ENCODE measurements at regions not wholly inside any gene's neighbourhood (a gene's known extent, or its start where the extent isn't known, plus 50 kb on each side); places are given as distances from the start of the nearest gene placed in this dataset.
A peak's percentile ranks its signal among the peaks of the same experiment; 100 is the strongest.
"Not testable (repeated sequence)": the region's sequence is repeated elsewhere in the genome, so short reads cannot be mapped to it uniquely, and the experiment has no call there.

DNA sequence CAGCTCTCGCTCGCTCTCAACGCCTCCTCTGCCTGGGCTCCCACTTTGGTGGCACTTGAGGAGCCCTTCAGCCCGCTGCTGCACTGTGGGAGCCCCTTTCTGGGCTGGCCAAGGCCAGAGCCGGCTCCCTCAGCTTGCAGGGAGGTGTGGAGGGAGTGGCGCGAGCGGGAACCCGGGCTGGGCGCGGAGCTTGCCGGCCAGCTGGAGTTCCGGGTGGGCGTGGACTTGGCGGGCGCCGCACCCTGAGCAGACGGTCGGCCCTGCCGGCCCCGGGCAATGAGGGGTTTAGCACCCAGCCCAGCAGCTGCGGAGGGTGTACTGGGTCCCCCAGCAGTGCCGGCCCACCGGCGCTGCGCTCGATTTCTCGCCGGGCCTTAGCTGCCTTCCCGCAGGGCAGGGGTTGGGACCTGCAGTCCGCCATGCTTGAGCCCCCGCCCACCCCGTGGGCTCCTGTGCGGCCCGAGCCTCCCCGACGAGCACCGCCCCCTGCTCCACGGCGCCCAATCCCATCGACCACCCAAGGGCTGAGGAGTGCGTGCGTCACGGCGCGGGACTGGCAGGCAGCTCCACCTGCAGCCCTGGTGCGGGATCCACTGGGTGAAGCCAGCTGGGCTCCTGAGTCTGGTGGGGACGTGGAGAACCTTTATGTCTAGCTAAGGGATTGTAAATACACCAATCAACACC lies 1128.9 kb downstream of the GATA3 start:
- ATAC-seq (ENCODE audit: poor library complexity); DNase-seq; intact Hi-C loops (cut with DNase I): not testable (repeated sequence)

- intact Hi-C loops (cut with DNase I) = no loop called here
- DNase-seq = no peak
- no peak for ATAC-seq (ENCODE audit: poor library complexity)
These were observed 1133.7 kb downstream of the GATA3 start for GRCh38 chr10:9188022-9188810.

- DNase-seq = no peak
- ATAC-seq (ENCODE audit: poor library complexity) = no peak
- intact Hi-C loops (cut with DNase I) = no loop called here
These were observed 1135.0 kb downstream of the GATA3 start for GRCh38 chr10:9189448-9189847.

- intact Hi-C loops (cut with DNase I) = no loop called here
- no peak for DNase-seq
These were observed 1138.6 kb downstream of the GATA3 start for GRCh38 chr10:9193120-9193519.

GRCh38 chr10:9195385-9195784 lies 1140.9 kb downstream of the GATA3 start:
- DNase-seq = no peak
- intact Hi-C loops (cut with DNase I) = no loop called here
- ATAC-seq (ENCODE audit: poor library complexity) = no peak

More at GRCh38 chr10:9193120-9193519, 1138.6 kb downstream of the GATA3 start:
- ATAC-seq (ENCODE audit: poor library complexity) = no peak

DNA sequence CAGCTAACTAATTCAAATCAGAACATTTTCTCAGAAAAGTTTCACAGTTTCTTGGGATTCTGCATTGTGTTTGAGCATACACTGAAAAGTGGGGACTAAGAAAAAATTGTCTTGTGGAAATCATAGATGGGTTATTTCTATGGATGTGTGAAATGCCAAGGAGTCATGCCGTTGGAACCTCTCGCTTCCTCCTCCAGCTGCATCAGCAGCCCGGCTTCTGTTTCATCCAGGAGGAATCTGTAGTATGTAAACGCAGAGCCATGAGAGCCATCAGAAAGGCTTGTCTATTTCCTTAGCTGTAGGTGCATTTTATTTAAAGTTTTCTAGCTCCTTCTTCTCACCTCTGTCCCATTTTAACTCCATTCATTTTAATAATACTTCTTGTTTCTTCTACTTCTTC lies 1144.1 kb downstream of the GATA3 start:
- intact Hi-C loops (cut with DNase I) = no loop called here
- no peak for ATAC-seq (ENCODE audit: poor library complexity)
- DNase-seq = no peak

GRCh38 chr10:9205558-9205957 lies 1151.1 kb downstream of the GATA3 start:
- ATAC-seq (ENCODE audit: poor library complexity) (no peak), DNase-seq (no peak)
- intact Hi-C loops (cut with DNase I) = no loop called here

DNA sequence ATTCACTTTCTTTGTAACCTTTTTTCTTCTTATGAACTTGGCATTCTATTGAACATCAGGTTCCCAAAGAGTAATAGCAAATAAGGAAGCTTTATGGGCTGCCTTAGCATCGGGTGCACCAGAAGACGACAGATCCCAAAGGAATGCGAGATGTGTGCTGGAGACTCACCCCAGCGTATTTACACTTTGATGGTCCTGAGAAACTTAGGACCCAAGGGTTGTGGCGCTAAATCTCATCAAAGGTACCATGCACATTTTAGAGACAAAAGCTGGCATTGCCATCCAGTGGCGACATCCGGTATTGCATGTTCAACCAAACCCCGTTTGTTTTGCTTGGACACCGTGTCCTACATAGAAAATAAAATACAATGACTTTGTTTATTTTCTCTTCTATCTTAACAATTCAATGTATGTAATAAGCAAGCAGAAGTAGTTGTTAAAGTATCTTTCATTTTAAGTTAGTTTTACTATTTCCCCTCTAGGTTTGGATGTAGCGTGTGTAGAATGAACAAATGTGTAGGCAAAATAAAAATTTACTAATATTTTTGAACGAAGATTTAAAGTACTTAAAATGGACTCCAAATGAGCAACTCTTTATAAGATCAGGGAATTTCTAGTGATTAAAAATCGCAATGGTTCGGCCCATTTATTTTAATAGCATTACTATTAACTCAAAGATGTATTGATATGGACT lies 1154.8 kb downstream of the GATA3 start:
- intact Hi-C loops (cut with DNase I) = loop anchor here (1.0 kb wide), 1 partner anchor 1337 kb away; no protein-coding TSS in a partner anchor
- ATAC-seq (ENCODE audit: poor library complexity) (no peak), DNase-seq (peak; percentile 56)

- intact Hi-C loops (cut with DNase I) = no loop called here
- ATAC-seq (ENCODE audit: poor library complexity) = no peak
- DNase-seq = no peak
These were observed 1156.7 kb downstream of the GATA3 start for GRCh38 chr10:9211228-9211627.

- no peak for ATAC-seq (ENCODE audit: poor library complexity)
- no peak for DNase-seq
- intact Hi-C loops (cut with DNase I) = no loop called here
These were observed 1160.1 kb downstream of the GATA3 start for GRCh38 chr10:9214618-9215017.

DNA sequence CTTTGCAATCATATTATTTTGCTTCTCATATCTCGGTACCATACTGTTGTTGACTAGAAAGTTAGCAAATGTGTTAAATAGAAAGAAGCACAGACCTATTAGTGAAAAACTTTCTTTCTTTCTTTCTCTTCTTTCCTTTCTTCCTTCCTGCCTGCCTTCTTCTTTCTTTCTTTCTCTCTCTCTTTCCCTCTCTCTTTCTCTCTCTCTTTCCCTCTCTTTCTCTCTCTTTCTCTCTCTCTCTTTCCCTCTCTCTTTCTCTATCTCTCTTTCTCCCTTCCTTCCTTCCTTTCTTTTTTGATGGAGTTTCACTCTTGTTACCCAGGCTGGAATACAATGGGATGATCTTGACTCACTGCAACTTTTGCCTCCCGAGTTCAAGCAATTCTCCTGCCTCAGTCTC lies 1160.6 kb downstream of the GATA3 start:
- intact Hi-C loops (cut with DNase I) = no loop called here
- ATAC-seq (ENCODE audit: poor library complexity) (no peak), DNase-seq (no peak)

- intact Hi-C loops (cut with DNase I) = no loop called here
- ATAC-seq (ENCODE audit: poor library complexity) (no peak), DNase-seq (no peak)
These were observed 1165.4 kb downstream of the GATA3 start for GRCh38 chr10:9219860-9220259.

- DNase-seq (no peak), ATAC-seq (ENCODE audit: poor library complexity) (no peak)
- intact Hi-C loops (cut with DNase I) = no loop called here
These were observed 1168.4 kb downstream of the GATA3 start for GRCh38 chr10:9222917-9223316.

- intact Hi-C loops (cut with DNase I) = no loop called here
- ATAC-seq (ENCODE audit: poor library complexity) = no peak
- DNase-seq = no peak
These were observed 1173.3 kb downstream of the GATA3 start for GRCh38 chr10:9227679-9228365.

DNA sequence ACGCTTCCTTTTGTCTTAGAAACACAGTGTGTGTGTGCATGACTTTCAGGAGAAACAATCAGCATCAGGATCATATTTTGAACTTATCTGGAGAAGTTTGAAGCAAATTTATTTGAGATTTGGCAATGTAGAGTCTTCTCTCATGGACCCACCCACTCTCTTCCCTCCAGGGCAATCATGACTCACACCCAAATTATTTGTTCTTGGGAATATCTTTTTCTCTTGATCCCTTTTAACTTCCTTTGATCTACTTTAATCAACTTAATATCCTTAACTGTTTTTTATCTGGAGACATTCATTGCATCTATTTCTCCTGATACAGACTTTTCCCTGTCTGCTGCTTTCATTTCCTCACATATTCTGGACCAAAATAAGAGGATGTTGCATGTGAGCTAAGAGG lies 1174.3 kb downstream of the GATA3 start:
- intact Hi-C loops (cut with DNase I) = no loop called here
- no peak for DNase-seq
- ATAC-seq (ENCODE audit: poor library complexity) = no peak

DNA sequence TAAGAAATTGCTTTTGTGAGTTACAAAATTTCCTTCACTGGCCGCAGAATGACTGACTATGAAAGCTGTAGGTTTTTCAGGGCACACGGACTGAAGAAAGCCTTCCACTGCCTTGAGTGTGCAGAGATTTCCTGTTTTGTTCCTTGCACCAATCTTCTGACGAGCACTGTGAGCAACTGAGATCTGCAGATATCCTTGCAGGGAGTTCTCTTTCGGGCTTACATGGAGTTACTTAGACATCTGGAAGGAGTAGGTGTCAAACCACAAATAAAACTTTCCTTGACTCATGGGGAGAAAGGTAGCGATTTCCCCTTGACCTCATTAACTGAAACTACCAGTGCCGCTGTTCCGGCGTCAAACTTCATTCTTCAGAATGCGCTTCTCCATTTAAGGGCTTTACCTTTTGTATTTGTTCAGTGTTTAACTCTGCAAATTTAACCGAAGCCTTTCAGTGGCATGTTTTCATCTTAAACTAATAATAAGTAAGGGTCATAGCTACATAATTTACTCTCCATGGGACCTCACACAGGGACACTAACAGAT lies 1175.3 kb downstream of the GATA3 start:
- no peak for DNase-seq
- intact Hi-C loops (cut with DNase I) = no loop called here
- ATAC-seq (ENCODE audit: poor library complexity) = no peak

DNA sequence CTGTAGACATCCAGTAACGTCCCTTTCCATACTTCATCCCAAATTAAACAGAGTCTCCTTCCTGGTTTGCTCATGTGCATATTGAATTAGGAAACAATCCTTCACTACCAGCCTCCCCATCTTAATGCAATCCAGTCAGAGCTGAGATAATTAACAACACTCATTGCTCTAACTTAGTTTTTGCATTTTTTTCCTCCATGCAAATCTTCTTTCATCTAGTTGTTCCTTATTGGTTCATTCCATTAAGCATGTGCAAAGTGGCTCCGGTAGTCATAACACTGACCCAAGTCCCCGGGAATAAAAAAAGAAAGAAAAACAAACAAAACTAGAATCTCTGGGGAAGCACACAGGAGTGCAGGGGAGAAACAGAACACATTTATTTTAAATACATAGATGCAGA lies 1176.1 kb downstream of the GATA3 start:
- ATAC-seq (ENCODE audit: poor library complexity) (no peak), DNase-seq (no peak)
- intact Hi-C loops (cut with DNase I) = no loop called here

GRCh38 chr10:9234191-9234590 lies 1179.7 kb downstream of the GATA3 start:
- intact Hi-C loops (cut with DNase I) = no loop called here
- DNase-seq (no peak), ATAC-seq (ENCODE audit: poor library complexity) (no peak)

- ATAC-seq (ENCODE audit: poor library complexity) = no peak
- DNase-seq = no peak
- intact Hi-C loops (cut with DNase I) = no loop called here
These were observed 1183.6 kb downstream of the GATA3 start for GRCh38 chr10:9238041-9238440.
